ENCODE measurements at regions not wholly inside any gene's neighbourhood (a gene's known extent, or its start where the extent isn't known, plus 50 kb on each side); places are given as distances from the start of the nearest gene placed in this dataset.

- no peak overlapping the region for H3K27ac ChIP-seq (ENCODE audit: control insufficient read depth, insufficient read depth)
- H3K79me2 ChIP-seq (ENCODE audit: control insufficient read depth, insufficient read depth, low read length), result no peaks in the 10 kb centered on the region
- no peak for DNase-seq (ENCODE audit: low read depth, low spot score)
- H3K9ac ChIP-seq (ENCODE audit: control insufficient read depth, insufficient read depth, low read length), result no peak overlapping the region
- POLR2A ChIA-PET, result no interaction called here
- peaks cover 1% of the 10 kb centered on the region; the same call in 1 of the 3 replicates for H3K9me3 ChIP-seq (replicated peaks; ENCODE audit: control insufficient read depth, insufficient read depth, low read length)
- no TSS peak for BruUV-seq (replicated peaks)
- no peak overlapping the region for H3K4me3 ChIP-seq
- H4K20me1 ChIP-seq (ENCODE audit: control insufficient read depth, insufficient read depth), result no peaks in the 10 kb centered on the region
- H3K4me1 ChIP-seq (ENCODE audit: control insufficient read depth, insufficient read depth, low read length), result no peaks in the 10 kb centered on the region
- H3K27me3 ChIP-seq (replicated peaks in 1 of 2; ENCODE audit: control insufficient read depth in 2 of 2, insufficient read depth in 2 of 2, low read length in 1 of 2), result no peaks in the 10 kb centered on the region
- H2AFZ ChIP-seq (ENCODE audit: control insufficient read depth, low read depth, low read length), result no peak overlapping the region
- intact Hi-C loops (cut with micrococcal nuclease; ENCODE audit: unreplicated experiment) (no loop called here), in situ Hi-C loops (cut with MboI) (no loop called here)
- H3K36me3 ChIP-seq (ENCODE audit: control insufficient read depth in 2 of 2, insufficient read depth in 2 of 2, low read length in 1 of 2), result no peaks in the 10 kb centered on the region
- no peak overlapping the region for H3K4me2 ChIP-seq (ENCODE audit: control insufficient read depth, insufficient read depth)
- 6% methylated on average over 2 of the region's 2 CpGs for WGBS (ENCODE audit: insufficient coverage, insufficient replicate concordance, low lambda C conversion rate, missing lambda C conversion rate)
- ATAC-seq, result no peak
- no peak for TF ChIP-seq IRF5 (IDR thresholded peaks at IDR 0.05; ENCODE audit: borderline replicate concordance)
- no peak for TF ChIP-seq ESRRA (IDR thresholded peaks at IDR 0.05; ENCODE audit: low read length)
- no peak for TF ChIP-seq NFYB (IDR thresholded peaks at IDR 0.05; ENCODE audit: insufficient read depth, low read depth, low read length)
- TF ChIP-seq SREBF1 (IDR thresholded peaks at IDR 0.05; ENCODE audit: low read length), result no peak
- TF ChIP-seq LARP7 (IDR thresholded peaks at IDR 0.05), result no peak
- no peak for TF ChIP-seq POLR2A (IDR thresholded peaks at IDR 0.05; ENCODE audit: low read depth, low read length)
- no peak for TF ChIP-seq ZBTB33 (IDR thresholded peaks at IDR 0.05)
- no peak for TF ChIP-seq EZH2 (IDR thresholded peaks at IDR 0.05; ENCODE audit: borderline replicate concordance, control insufficient read depth, low read depth, low read length)
- no peak for TF ChIP-seq TCF12 (IDR thresholded peaks at IDR 0.05; ENCODE audit: low read depth, low read length)
- no peak for TF ChIP-seq TAF1 (IDR thresholded peaks at IDR 0.05; ENCODE audit: borderline replicate concordance, low read depth, low read length)
- TF ChIP-seq NFIC (IDR thresholded peaks at IDR 0.05; ENCODE audit: low read depth, low read length), result no peak
- TF ChIP-seq SIX5 (IDR thresholded peaks at IDR 0.05; ENCODE audit: low read depth, low read length, severe bottlenecking), result no peak
- TF ChIP-seq PML (IDR thresholded peaks at IDR 0.05; ENCODE audit: low read length), result no peak
- no peak for TF ChIP-seq TBL1XR1 (IDR thresholded peaks at IDR 0.05; ENCODE audit: low read depth, low read length)
- no peak for TF ChIP-seq KDM1A (IDR thresholded peaks at IDR 0.05; ENCODE audit: borderline replicate concordance)
- RAD21 ChIA-PET (ENCODE audit: unreplicated experiment), result no interaction called here
- CTCF ChIA-PET, result interaction anchor here (0.5 kb wide), 1 partner anchor 165 kb away, joined by 3 read pairs; no protein-coding TSS in a partner anchor
- FAIRE-seq, result no peak
- SMC1A ChIA-PET (ENCODE audit: uncharacterized antibody, unreplicated experiment), result no interaction called here
Measured at GRCh38 chr2:216943109-216943508, 83.2 kb upstream of the TNP1 start.

Measured in GM12878 (cell line).